ENCODE measurements at regions not wholly inside any gene's neighbourhood (a gene's known extent, or its start where the extent isn't known, plus 50 kb on each side); places are given as distances from the start of the nearest gene placed in this dataset.

DNA sequence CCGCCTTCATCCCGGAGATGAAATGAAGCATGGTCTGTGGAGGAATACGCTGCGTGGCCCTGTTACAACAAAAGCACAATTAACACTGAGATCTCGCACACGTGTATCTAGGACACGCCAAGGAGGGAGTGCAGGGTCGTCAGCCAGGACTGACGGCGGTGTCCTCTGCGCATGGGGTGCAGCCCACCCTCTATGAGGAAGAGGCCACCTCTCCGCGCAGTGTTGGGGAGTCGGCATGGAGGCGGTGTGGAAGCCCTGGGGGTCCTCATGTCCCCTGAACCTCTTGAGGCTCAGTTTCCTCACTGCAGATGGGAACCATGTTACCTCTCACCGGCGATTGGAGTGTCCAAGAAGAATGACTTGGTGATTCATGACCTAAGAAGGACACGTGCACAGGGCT is 86.0 kb upstream of the ZNF236 start:
- TF ChIP-seq POLR2A (IDR thresholded peaks at IDR 0.05; ENCODE audit: low read depth, low read length) (no peak), POLR2AphosphoS5 (IDR thresholded peaks at IDR 0.05; ENCODE audit: low read depth, low read length) (no peak), TAF1 (IDR thresholded peaks at IDR 0.05; ENCODE audit: borderline replicate concordance, low read depth, low read length) (no peak)
